Pancreas (tissue), 10 donors: ENCODE measurements at regions not wholly inside any gene's neighbourhood (a gene's known extent, or its start where the extent isn't known, plus 50 kb on each side); places are given as distances from the start of the nearest gene placed in this dataset.

Experiments used
- ATAC-seq, 4 donors: fragments of 200-7000 bp; cut with Tn5 transposase; one replicate each; pipeline versions ENCODE4 v1.8.0 to v1.9.1; 2020; ENCODE audit warnings: mild to moderate bottlenecking in 4 of 4, moderate library complexity in 4 of 4
- DNase-seq, 6 donors: peaks; one replicate each; pipeline ENCODE4 v3.0.0-alpha.2; 2020
- FAIRE-seq: peaks from 2 replicates; lab custom pipeline; 2012; peaks lifted over from hg19 to GRCh38; lab: Jason Lieb, UNC
- H3K27ac ChIP-seq, 4 donors: fragments of 200-600 bp; sonication (generic); 1 replicate in 3 of 4; 2 replicates in 1 of 4; pipeline versions ENCODE4 v1.5.0 to v1.8.0; 2020
- H3K27me3 ChIP-seq, 4 donors: fragments of 200-600 bp; one replicate each; pipeline ENCODE4 v1.8.0; 2021
- H3K36me3 ChIP-seq, 3 donors: fragments of 200-600 bp; sonication (generic) in 1 of 3; one replicate each; pipeline versions ENCODE4 v1.5.0 to v1.8.0; 2020 to 2021
- H3K4me1 ChIP-seq, 3 donors: fragments of 200-600 bp; one replicate each; pipeline ENCODE4 v1.8.0; 2021
- H3K4me3 ChIP-seq, 4 donors: fragments of 200-600 bp; sonication (generic) in 2 of 4; one replicate each; pipeline versions ENCODE4 v1.5.0 to v1.8.0; 2020 to 2021
- H3K9me3 ChIP-seq, 4 donors: fragments of 200-600 bp; one replicate each; pipeline ENCODE4 v1.8.0; 2021
- CTCF ChIP-seq, 4 donors: fragments of 200-600 bp; sonication (generic) in 3 of 4; IDR thresholded peaks; one replicate each; pipeline versions ENCODE4 v1.5.0 to v1.8.0; 2021; ENCODE audit warnings: antibody characterized with exemption in 4 of 4
- WGBS, 2 donors: extraction: QIAGEN DNeasy Blood & Tissue Kit; methylation state at CpG; one replicate each; pipeline ENCODE4 v1.1.7; 2013; 5-methylcytosine and 5-hydroxymethylcytosine counted together
- intact Hi-C, 3 donors: fragments of 100-400 bp; cut with DNase I; formaldehyde crosslinking; loops; one replicate each; pipeline versions ENCODE4 v1.11.1 to v1.14.2; 2022
- donor health status: healthy with polysubstance abuse.
- donor health status: DM: no; HTN: no; CAD: no; lungs with moderate emphysema.
- donor health status: DM: no; HTN: no; CAD: no.
- donor health status: control.
- donor health status: control.
- donor health status: Bipolar disorder and iron deficiency.
- donor health status: DM: yes; HTN: yes; CAD: no.
- donor health status: DM: no; HTN: no; CAD: no.
- donor health status: DM: no; HTN: no; CAD: no.
- donor health status: DM: yes; HTN: yes; CAD: no.

DNA sequence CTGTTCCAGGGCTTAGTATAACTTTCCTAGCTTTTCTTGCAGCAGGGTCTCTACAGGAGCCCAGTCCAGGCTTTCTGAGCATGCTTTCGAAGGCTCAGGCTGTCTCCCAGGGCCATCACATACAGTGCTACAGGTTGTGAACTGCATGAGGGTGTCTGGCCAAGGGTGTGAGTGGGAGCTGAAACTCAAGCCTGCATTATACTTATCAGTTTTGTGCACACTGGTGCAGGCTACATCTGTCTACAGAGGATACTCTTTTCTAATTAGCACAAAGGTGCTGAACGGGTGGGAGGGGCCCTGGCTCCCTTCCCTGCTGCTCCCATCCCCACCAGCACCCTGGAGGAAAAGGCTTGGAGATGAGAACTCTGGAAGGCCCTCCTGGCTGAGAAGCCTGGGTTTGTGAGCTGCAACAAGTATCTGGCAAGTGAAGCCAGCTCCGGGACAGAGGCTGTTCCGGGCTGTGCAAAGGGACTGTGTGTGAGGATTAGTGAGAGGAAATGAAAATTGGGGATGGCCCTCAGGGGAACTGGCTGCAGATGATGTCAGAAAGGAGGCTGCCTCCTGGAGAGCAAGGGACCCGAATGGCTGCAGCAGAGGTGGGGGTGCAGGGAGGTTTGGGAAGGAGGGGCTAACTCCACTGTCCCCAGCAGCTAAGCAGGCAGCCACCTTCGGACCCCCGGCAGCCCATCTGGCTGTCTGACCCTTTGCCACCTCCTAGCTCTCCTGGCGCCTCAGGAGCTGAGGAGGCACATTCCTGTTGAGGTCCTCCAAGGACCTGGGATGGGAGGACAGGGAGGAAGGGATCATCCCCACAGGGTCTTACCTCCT lies 68.5 kb downstream of the EFNB1 start:
- WGBS, 2 donors = 81% methylated on average over 8 of the region's 8 CpGs
- Histone ChIP-seq H3K27me3 (no peaks in the 10 kb centered on the region), H3K27ac (no peak overlapping the region), H3K36me3 (no peaks in the 10 kb centered on the region), H3K9me3 (no peaks in the 10 kb centered on the region), H3K4me3 (no peak overlapping the region), H3K4me1 (no peaks in the 10 kb centered on the region)
- DNase-seq (no peak), ATAC-seq (no peak), FAIRE-seq (no peak)
- TF ChIP-seq CTCF (IDR thresholded peaks at IDR 0.05) = no peak
- intact Hi-C loops = no loop called here

DNA sequence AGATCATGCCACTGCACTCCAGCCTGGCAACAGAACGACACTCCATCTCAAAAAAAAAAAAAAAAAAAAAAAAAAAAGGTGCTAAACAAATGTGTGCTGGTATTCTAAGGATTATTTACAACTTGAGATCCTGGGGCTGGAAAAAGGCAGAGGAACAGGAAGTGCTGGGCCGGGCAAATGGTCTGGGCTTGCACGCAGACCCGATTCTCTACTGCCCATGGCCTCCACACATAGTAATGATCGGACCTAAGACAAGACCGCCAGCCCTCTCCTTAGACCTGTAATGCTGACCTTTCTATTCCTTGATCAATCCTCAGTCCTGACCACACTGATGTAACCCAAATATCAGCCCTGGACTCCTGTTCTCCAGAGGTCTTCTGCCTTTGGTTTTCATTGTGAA lies 67.8 kb downstream of the EFNB1 start:
- DNase-seq (no peak), ATAC-seq (no peak), FAIRE-seq (no peak)
- no peak for TF ChIP-seq CTCF (IDR thresholded peaks at IDR 0.05)
- intact Hi-C loops = no loop called here
- WGBS, 2 donors = 85 to 91% methylated on average over 6 of the region's 6 CpGs
- no peaks in the 10 kb centered on the region for H3K4me1 ChIP-seq
- H3K4me3 ChIP-seq = no peak overlapping the region
- H3K36me3 ChIP-seq = no peaks in the 10 kb centered on the region
- no peaks in the 10 kb centered on the region for H3K9me3 ChIP-seq
- no peak overlapping the region for H3K27ac ChIP-seq
- H3K27me3 ChIP-seq = no peaks in the 10 kb centered on the region

GRCh38 chrX:68895778-68896177 lies 67.0 kb downstream of the EFNB1 start:
- intact Hi-C loops = no loop called here
- H3K27ac ChIP-seq = peak overlapping the region in 2 of 4 donors; percentile 57 to 63
- H3K36me3 ChIP-seq = no peaks in the 10 kb centered on the region
- no peak overlapping the region for H3K4me3 ChIP-seq
- no peaks in the 10 kb centered on the region for H3K9me3 ChIP-seq
- DNase-seq (no peak), FAIRE-seq (no peak), ATAC-seq (no peak)
- WGBS, 2 donors = 59 to 81% methylated on average over 5 of the region's 5 CpGs
- TF ChIP-seq CTCF (IDR thresholded peaks at IDR 0.05) = no peak
- H3K4me1 ChIP-seq = no peaks in the 10 kb centered on the region
- no peaks in the 10 kb centered on the region for H3K27me3 ChIP-seq

GRCh38 chrX:68895341-68895755 lies 66.5 kb downstream of the EFNB1 start:
- WGBS, 2 donors = 54 to 78% methylated on average over 4 of the region's 4 CpGs
- TF ChIP-seq CTCF (IDR thresholded peaks at IDR 0.05) = no peak
- Histone ChIP-seq H3K36me3 (no peaks in the 10 kb centered on the region), H3K27me3 (no peaks in the 10 kb centered on the region), H3K9me3 (no peaks in the 10 kb centered on the region), H3K4me1 (no peaks in the 10 kb centered on the region), H3K27ac (peak overlapping the region in 2 of 4 donors; percentile 57 to 63), H3K4me3 (no peak overlapping the region)
- DNase-seq (peak in 4 of 6 donors; percentile 2 to 50 (median 28)), FAIRE-seq (no peak), ATAC-seq (peak; percentile 40 to 61 (median 54))
- intact Hi-C loops = no loop called here
